ENCODE measurements at regions not wholly inside any gene's neighbourhood (a gene's known extent, or its start where the extent isn't known, plus 50 kb on each side); places are given as distances from the start of the nearest gene placed in this dataset.

DNA sequence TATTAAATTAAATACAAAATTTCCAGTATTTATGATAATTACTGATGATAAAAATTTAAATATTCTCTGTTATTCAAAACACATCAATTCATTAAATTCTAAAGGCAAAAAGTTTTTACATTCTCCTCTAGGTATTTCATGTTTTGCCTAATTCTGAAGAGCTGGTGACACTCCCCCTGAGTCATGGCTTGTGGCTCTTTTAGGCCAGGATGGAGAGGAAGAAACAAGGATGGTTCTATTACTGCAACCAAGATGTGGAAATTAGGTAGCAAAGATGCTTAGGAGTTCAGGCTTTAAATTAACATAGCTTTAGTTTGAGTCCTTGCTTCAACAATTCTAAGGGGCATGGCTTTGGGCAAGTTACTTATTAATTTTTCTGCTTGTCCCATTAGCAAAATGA lies 1295.8 kb downstream of the EFNA5 start:
- H3K27ac ChIP-seq (ENCODE audit: low read length): no peak overlapping the region
- no peaks in the 10 kb centered on the region for H3K36me3 ChIP-seq (ENCODE audit: control insufficient read depth in 2 of 2, insufficient read depth in 2 of 2, low read length in 2 of 2)
- H3K4me3 ChIP-seq (ENCODE audit: low read length in 2 of 2): no peak overlapping the region
- no peak overlapping the region for H3K9ac ChIP-seq (ENCODE audit: low read length in 2 of 2)
- no peaks in the 10 kb centered on the region for H3K9me3 ChIP-seq (ENCODE audit: control insufficient read depth in 2 of 2, low read length in 2 of 2)
- H3K27me3 ChIP-seq (ENCODE audit: control insufficient read depth in 1 of 2, insufficient read depth in 2 of 2, low read length in 2 of 2): no peaks in the 10 kb centered on the region
- no peaks in the 10 kb centered on the region for H3K4me1 ChIP-seq (ENCODE audit: control insufficient read depth, insufficient read depth, low read length)

DNA sequence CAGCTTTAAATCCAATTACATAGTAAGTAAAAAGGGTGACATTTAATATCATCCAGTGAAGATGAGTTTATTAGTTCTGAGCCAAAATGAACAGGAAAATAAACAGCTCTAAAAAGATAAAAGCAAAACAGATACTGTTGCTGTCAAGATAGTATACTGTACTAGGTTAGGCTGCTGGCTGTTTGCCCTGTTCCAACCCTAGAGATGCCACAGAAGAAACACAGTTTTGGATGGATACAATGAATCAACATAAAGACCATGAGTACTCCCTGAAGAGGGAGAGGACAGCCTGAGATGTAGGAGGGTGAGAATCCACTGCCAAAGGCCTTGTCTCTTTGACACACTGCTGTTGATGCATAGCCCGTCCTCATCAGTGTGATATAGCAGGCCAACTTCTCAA lies 1302.7 kb downstream of the EFNA5 start:
- H3K4me1 ChIP-seq (ENCODE audit: control insufficient read depth, insufficient read depth, low read length): no peaks in the 10 kb centered on the region
- H3K27me3 ChIP-seq (ENCODE audit: control insufficient read depth in 1 of 2, insufficient read depth in 2 of 2, low read length in 2 of 2): no peaks in the 10 kb centered on the region
- H3K9me3 ChIP-seq (ENCODE audit: control insufficient read depth in 2 of 2, low read length in 2 of 2): no peaks in the 10 kb centered on the region
- no peak overlapping the region for H3K27ac ChIP-seq (ENCODE audit: low read length)
- no peak overlapping the region for H3K4me3 ChIP-seq (ENCODE audit: low read length in 2 of 2)
- H3K36me3 ChIP-seq (ENCODE audit: control insufficient read depth in 2 of 2, insufficient read depth in 2 of 2, low read length in 2 of 2): no peaks in the 10 kb centered on the region
- H3K9ac ChIP-seq (ENCODE audit: low read length in 2 of 2): no peak overlapping the region

DNA sequence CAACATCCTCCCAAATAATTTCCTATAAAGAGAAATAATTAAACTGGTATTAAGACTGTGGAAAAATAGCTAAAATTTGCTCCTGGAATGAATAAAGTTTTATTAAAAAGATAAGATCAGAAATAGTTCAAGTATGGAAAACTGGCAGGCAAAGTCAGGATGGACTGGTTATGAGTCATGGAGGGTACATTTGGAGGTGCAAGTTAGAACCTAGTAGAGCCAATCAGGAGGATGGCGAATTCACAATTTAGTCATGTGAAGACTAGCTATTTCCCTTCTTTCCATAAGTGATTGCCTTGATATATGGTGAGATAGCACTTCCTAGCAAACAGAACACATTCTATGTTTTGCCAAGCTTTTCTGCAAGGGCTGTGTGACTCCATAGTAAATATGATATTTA lies 1303.5 kb downstream of the EFNA5 start:
- Histone ChIP-seq H3K9me3 (ENCODE audit: control insufficient read depth in 2 of 2, low read length in 2 of 2) (no peaks in the 10 kb centered on the region), H3K4me3 (ENCODE audit: low read length in 2 of 2) (no peak overlapping the region), H3K4me1 (ENCODE audit: control insufficient read depth, insufficient read depth, low read length) (no peaks in the 10 kb centered on the region), H3K27ac (ENCODE audit: low read length) (no peak overlapping the region), H3K36me3 (ENCODE audit: control insufficient read depth in 2 of 2, insufficient read depth in 2 of 2, low read length in 2 of 2) (no peaks in the 10 kb centered on the region), H3K9ac (ENCODE audit: low read length in 2 of 2) (no peak overlapping the region), H3K27me3 (ENCODE audit: control insufficient read depth in 1 of 2, insufficient read depth in 2 of 2, low read length in 2 of 2) (no peaks in the 10 kb centered on the region)

DNA sequence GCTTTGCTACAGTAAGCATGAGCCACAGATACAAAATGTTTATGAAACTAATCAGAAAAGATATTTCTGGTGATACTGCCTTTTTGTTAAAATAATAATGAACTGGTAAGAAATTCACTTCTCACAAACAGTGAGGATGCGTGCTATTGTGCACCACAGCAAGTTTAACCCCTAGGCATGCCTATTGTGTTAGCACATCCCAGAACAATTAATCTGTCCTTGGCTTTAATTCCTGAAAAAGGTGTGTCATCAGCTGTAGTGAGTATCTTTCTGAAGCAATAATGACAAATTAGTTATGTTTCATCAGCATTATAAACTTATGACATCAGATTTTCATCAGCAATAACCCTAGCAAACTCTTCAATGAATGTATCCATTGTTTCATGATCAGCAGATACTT lies 1307.2 kb downstream of the EFNA5 start:
- Histone ChIP-seq H3K9ac (ENCODE audit: low read length in 2 of 2) (no peak overlapping the region), H3K27ac (ENCODE audit: low read length) (no peak overlapping the region), H3K36me3 (ENCODE audit: control insufficient read depth in 2 of 2, insufficient read depth in 2 of 2, low read length in 2 of 2) (no peaks in the 10 kb centered on the region)

DNA sequence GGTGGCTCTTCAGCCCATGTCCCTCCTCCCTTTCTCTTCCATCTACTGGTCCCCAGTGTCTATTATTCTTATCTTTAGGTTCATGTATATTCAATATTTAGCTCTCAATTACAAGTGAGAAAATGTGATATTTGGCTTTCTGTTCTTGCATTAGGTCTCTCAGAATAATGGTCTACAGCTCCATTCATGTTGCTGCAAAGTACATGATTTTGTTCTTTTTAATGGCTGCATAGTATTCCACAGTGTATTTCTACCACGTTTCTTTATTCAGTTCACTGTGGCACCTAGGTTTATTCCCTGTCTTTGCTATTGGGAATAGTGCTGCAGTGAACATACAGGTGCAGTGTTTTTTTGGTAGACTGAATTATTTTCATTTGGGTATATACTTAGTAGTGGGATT lies 1308.8 kb downstream of the EFNA5 start:
- no peaks in the 10 kb centered on the region for H3K9me3 ChIP-seq (ENCODE audit: control insufficient read depth in 2 of 2, low read length in 2 of 2)

More for the DNA sequence above, 1307.2 kb downstream of the EFNA5 start:
- Histone ChIP-seq H3K4me1 (ENCODE audit: control insufficient read depth, insufficient read depth, low read length) (no peaks in the 10 kb centered on the region), H3K4me3 (ENCODE audit: low read length in 2 of 2) (no peak overlapping the region), H3K27me3 (ENCODE audit: control insufficient read depth in 1 of 2, insufficient read depth in 2 of 2, low read length in 2 of 2) (no peaks in the 10 kb centered on the region), H3K9me3 (ENCODE audit: control insufficient read depth in 2 of 2, low read length in 2 of 2) (no peaks in the 10 kb centered on the region)

DNA sequence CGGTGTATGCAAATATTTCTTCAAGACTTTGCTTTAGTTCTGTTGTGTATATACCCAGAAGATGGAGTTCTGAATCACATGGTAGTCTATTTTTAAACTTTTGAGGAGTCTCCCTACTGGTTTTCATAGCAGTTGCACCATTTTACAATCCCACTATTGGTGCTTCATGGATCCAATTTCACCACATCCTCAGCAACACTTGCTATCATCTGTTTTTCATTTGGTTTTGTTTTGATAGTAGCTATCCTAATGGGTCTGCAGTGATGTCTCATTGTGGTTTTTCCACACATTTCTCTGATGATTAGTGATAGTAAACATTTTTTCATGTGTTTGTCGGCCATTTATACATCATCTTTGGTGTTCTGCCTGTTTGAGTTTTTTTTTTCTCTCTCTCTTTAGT lies 1339.3 kb downstream of the EFNA5 start:
- Histone ChIP-seq H3K36me3 (ENCODE audit: control insufficient read depth in 2 of 2, insufficient read depth in 2 of 2, low read length in 2 of 2) (no peaks in the 10 kb centered on the region), H3K27me3 (ENCODE audit: control insufficient read depth in 1 of 2, insufficient read depth in 2 of 2, low read length in 2 of 2) (no peaks in the 10 kb centered on the region), H3K9me3 (ENCODE audit: control insufficient read depth in 2 of 2, low read length in 2 of 2) (no peaks in the 10 kb centered on the region), H3K27ac (ENCODE audit: low read length) (no peak overlapping the region), H3K4me3 (ENCODE audit: low read length in 2 of 2) (no peak overlapping the region), H3K4me1 (ENCODE audit: control insufficient read depth, insufficient read depth, low read length) (no peaks in the 10 kb centered on the region), H3K9ac (ENCODE audit: low read length in 2 of 2) (no peak overlapping the region)

More for the DNA sequence above, 1308.8 kb downstream of the EFNA5 start:
- H3K9ac ChIP-seq (ENCODE audit: low read length in 2 of 2): no peak overlapping the region
- no peak overlapping the region for H3K27ac ChIP-seq (ENCODE audit: low read length)
- H3K27me3 ChIP-seq (ENCODE audit: control insufficient read depth in 1 of 2, insufficient read depth in 2 of 2, low read length in 2 of 2): no peaks in the 10 kb centered on the region
- H3K36me3 ChIP-seq (ENCODE audit: control insufficient read depth in 2 of 2, insufficient read depth in 2 of 2, low read length in 2 of 2): no peaks in the 10 kb centered on the region
- no peak overlapping the region for H3K4me3 ChIP-seq (ENCODE audit: low read length in 2 of 2)
- H3K4me1 ChIP-seq (ENCODE audit: control insufficient read depth, insufficient read depth, low read length): no peaks in the 10 kb centered on the region

DNA sequence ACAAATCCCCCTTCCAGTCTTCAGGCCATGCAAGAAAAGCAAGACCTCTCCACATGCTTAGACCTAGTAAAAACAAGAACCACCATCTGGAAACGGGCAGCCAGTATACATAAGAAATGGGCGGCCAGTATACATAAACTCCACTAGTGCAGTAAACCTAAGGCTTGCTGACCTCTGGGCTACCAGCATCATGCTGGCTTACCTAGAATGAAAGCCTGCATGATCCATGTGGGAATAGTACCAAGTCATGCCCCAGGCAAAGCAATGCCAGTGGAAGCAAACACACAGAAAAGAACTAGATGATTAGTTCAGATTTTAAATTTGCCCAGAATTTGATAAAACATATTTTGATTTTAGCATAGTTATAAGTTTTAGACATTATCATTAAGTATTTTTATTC lies 1346.4 kb downstream of the EFNA5 start:
- Histone ChIP-seq H3K4me1 (ENCODE audit: control insufficient read depth, insufficient read depth, low read length) (no peaks in the 10 kb centered on the region), H3K9me3 (ENCODE audit: control insufficient read depth in 2 of 2, low read length in 2 of 2) (no peaks in the 10 kb centered on the region), H3K27me3 (ENCODE audit: control insufficient read depth in 1 of 2, insufficient read depth in 2 of 2, low read length in 2 of 2) (no peaks in the 10 kb centered on the region), H3K36me3 (ENCODE audit: control insufficient read depth in 2 of 2, insufficient read depth in 2 of 2, low read length in 2 of 2) (no peaks in the 10 kb centered on the region), H3K4me3 (ENCODE audit: low read length in 2 of 2) (no peak overlapping the region), H3K9ac (ENCODE audit: low read length in 2 of 2) (no peak overlapping the region), H3K27ac (ENCODE audit: low read length) (no peak overlapping the region)

DNA sequence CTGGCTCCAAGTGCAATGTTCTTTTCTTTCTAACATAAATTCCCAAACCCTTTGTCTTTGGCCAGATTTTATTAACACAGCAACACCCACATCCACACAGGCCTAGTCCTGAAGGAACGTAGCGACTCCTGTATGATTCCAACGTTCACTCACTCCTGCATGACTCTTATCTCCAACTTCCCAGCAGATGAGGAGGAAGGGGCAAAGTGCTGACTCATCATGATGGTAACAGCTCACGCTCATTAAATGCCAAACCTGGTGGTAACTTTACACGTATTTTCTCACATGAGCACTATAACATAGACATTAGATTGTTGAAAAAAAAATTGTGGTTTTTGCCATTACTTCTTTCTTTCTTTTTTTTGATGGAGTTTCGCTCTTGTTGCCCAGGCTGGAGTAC lies 1349.5 kb downstream of the EFNA5 start:
- Histone ChIP-seq H3K4me3 (ENCODE audit: low read length in 2 of 2) (no peak overlapping the region), H3K9ac (ENCODE audit: low read length in 2 of 2) (no peak overlapping the region), H3K9me3 (ENCODE audit: control insufficient read depth in 2 of 2, low read length in 2 of 2) (no peaks in the 10 kb centered on the region), H3K27ac (ENCODE audit: low read length) (no peak overlapping the region), H3K36me3 (ENCODE audit: control insufficient read depth in 2 of 2, insufficient read depth in 2 of 2, low read length in 2 of 2) (no peaks in the 10 kb centered on the region), H3K27me3 (ENCODE audit: control insufficient read depth in 1 of 2, insufficient read depth in 2 of 2, low read length in 2 of 2) (no peaks in the 10 kb centered on the region), H3K4me1 (ENCODE audit: control insufficient read depth, insufficient read depth, low read length) (no peaks in the 10 kb centered on the region)

DNA sequence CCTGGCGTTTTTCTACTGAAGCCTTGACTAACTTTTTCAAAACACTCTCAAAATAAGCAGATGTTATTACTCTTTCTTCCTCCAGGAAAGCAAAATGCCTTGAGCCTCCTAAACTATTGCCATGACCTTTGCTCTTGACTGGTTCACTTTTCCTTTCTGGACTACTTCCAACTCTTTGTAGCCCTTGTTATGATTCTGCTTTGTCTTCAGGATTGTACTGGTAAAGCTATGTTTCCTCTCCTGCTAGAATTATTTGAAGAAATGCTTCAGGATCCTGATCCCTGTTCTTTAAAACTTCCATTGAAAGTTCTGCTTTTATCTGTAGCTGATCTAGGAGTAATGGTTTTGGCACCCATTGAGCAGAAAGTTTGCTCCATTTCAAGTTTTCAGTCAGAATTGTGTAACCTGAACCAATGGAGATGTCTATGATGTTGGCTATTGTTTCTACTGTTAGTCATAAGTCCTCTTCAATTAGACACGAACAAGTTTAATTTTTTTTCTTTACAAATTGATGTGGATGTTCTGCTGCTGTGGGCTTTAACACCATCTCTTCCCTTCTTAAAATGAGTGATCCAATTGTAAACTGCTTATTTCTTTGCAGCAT lies 1356.4 kb downstream of the EFNA5 start:
- no peaks in the 10 kb centered on the region for H3K27me3 ChIP-seq (ENCODE audit: control insufficient read depth in 1 of 2, insufficient read depth in 2 of 2, low read length in 2 of 2)
- no peaks in the 10 kb centered on the region for H3K4me1 ChIP-seq (ENCODE audit: control insufficient read depth, insufficient read depth, low read length)
- no peak overlapping the region for H3K9ac ChIP-seq (ENCODE audit: low read length in 2 of 2)
- no peak overlapping the region for H3K27ac ChIP-seq (ENCODE audit: low read length)
- no peaks in the 10 kb centered on the region for H3K9me3 ChIP-seq (ENCODE audit: control insufficient read depth in 2 of 2, low read length in 2 of 2)
- H3K4me3 ChIP-seq (ENCODE audit: low read length in 2 of 2): no peak overlapping the region
- H3K36me3 ChIP-seq (ENCODE audit: control insufficient read depth in 2 of 2, insufficient read depth in 2 of 2, low read length in 2 of 2): no peaks in the 10 kb centered on the region

DNA sequence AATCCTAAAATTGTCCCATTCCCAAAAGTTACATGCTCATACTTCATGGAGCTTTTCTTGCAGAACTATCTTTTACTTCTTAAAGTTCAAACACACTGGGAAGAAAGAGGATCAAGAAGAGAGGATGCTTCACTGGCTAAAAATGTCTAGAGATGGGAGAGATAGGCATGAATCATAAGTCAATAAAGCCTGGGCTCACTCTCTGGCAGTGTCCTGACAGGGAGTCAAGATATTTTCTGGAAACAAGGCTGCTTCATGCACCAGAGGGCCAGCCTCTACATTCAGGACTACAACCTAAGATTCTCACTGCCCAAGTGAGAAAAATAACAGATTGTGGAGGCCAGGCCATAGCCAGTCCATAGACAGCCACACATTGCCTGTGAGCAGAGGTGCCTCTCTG lies 1358.4 kb downstream of the EFNA5 start:
- Histone ChIP-seq H3K27me3 (ENCODE audit: control insufficient read depth in 1 of 2, insufficient read depth in 2 of 2, low read length in 2 of 2) (no peaks in the 10 kb centered on the region), H3K27ac (ENCODE audit: low read length) (no peak overlapping the region), H3K9ac (ENCODE audit: low read length in 2 of 2) (no peak overlapping the region), H3K4me1 (ENCODE audit: control insufficient read depth, insufficient read depth, low read length) (no peaks in the 10 kb centered on the region), H3K36me3 (ENCODE audit: control insufficient read depth in 2 of 2, insufficient read depth in 2 of 2, low read length in 2 of 2) (no peaks in the 10 kb centered on the region), H3K9me3 (ENCODE audit: control insufficient read depth in 2 of 2, low read length in 2 of 2) (no peaks in the 10 kb centered on the region), H3K4me3 (ENCODE audit: low read length in 2 of 2) (no peak overlapping the region)

DNA sequence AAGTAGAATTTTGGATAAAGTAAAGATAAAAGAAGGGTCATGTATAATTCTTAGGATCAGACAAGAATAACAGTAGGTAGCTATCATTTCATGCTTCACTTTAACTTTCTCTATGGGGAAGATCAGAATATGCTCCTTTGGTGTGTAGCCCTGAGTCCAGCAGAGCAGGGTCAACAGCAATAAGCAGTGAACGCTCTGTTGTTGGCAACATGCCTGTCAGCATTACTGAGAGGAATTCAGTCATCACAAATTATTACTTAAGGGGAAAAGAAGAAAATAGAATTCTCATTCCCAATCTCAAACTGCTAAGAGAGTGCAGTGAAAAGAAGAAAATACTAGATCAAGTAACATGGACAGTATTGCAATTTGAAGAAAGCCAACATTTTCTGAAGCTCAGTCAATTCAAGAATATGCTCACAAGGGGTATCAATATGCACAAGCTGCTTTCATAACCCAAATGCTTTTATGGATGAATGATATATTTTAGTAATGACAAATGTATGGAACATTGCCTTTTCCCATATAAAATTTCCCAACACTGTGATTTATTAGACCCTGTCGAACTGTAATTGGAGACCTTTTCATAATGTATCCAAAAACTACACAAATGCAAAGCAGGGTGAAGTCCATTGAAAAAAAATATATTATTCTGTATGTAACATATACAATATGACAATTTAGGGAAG lies 1359.4 kb downstream of the EFNA5 start:
- no peaks in the 10 kb centered on the region for H3K4me1 ChIP-seq (ENCODE audit: control insufficient read depth, insufficient read depth, low read length)

More for the DNA sequence above, 1359.4 kb downstream of the EFNA5 start:
- no peaks in the 10 kb centered on the region for H3K27me3 ChIP-seq (ENCODE audit: control insufficient read depth in 1 of 2, insufficient read depth in 2 of 2, low read length in 2 of 2)
- H3K27ac ChIP-seq (ENCODE audit: low read length): no peak overlapping the region
- no peak overlapping the region for H3K4me3 ChIP-seq (ENCODE audit: low read length in 2 of 2)
- H3K36me3 ChIP-seq (ENCODE audit: control insufficient read depth in 2 of 2, insufficient read depth in 2 of 2, low read length in 2 of 2): no peaks in the 10 kb centered on the region
- no peaks in the 10 kb centered on the region for H3K9me3 ChIP-seq (ENCODE audit: control insufficient read depth in 2 of 2, low read length in 2 of 2)
- H3K9ac ChIP-seq (ENCODE audit: low read length in 2 of 2): no peak overlapping the region
